ENCODE measurements at regions not wholly inside any gene's neighbourhood (a gene's known extent, or its start where the extent isn't known, plus 50 kb on each side); places are given as distances from the start of the nearest gene placed in this dataset.

DNA sequence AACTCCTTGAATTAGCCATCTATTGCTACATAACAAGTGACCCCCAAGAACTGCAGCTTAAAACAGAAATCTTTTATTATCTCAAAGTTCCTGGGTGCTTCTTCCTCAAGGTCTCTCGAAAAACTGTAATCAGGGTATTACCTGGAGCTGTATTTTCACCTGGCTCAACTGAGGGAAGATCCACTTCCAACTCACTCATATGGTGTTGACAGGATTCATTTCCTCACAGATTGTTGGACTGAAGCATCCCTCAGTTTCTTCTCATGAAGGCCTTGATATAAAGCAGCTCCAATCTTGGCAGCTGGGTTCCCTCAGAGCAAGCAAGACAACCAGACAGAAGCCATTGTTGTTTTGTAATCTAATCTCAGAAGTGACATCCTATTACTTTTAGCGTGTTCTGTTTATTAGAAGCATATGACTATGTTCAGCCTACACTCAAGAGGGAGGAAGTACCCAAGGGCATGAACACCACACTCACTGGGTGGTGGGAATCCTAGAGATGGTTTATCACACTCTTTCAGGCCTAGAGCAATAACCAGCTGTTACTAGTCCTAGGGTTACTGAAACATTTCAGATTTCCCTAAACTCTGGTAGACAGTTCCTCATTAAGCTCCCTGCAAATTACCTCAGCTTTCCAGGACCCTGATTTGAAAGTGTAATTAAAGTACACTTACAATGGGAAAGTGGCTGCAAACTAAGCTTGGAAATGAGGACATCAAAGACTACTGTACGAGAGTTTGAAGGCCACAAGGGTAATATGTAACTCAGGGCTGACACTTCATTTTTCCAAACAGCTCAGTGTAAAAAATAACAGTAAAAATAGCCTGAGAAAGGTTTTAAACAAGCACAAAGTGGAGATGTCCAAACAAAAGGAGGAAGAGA lies 222.2 kb downstream of the SEC23A start (continued):
- TF ChIP-seq, protein P1, sequence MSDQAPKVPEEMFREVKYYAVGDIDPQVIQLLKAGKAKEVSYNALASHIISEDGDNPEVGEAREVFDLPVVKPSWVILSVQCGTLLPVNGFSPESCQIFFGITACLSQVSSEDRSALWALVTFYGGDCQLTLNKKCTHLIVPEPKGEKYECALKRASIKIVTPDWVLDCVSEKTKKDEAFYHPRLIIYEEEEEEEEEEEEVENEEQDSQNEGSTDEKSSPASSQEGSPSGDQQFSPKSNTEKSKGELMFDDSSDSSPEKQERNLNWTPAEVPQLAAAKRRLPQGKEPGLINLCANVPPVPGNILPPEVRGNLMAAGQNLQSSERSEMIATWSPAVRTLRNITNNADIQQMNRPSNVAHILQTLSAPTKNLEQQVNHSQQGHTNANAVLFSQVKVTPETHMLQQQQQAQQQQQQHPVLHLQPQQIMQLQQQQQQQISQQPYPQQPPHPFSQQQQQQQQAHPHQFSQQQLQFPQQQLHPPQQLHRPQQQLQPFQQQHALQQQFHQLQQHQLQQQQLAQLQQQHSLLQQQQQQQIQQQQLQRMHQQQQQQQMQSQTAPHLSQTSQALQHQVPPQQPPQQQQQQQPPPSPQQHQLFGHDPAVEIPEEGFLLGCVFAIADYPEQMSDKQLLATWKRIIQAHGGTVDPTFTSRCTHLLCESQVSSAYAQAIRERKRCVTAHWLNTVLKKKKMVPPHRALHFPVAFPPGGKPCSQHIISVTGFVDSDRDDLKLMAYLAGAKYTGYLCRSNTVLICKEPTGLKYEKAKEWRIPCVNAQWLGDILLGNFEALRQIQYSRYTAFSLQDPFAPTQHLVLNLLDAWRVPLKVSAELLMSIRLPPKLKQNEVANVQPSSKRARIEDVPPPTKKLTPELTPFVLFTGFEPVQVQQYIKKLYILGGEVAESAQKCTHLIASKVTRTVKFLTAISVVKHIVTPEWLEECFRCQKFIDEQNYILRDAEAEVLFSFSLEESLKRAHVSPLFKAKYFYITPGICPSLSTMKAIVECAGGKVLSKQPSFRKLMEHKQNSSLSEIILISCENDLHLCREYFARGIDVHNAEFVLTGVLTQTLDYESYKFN (CRISPR knock-in tag; conservative IDR thresholded peaks at IDR 0.05): peak; percentile 78
- TF ChIP-seq DR1 (CRISPR knock-in tag; IDR thresholded peaks at IDR 0.05) (no peak), ZSCAN9 (CRISPR knock-in tag; IDR thresholded peaks at IDR 0.05; ENCODE audit: borderline replicate concordance) (no peak), ZNF737 (CRISPR knock-in tag; IDR thresholded peaks at IDR 0.05; ENCODE audit: borderline replicate concordance) (no peak), ZNF766 (CRISPR knock-in tag; IDR thresholded peaks at IDR 0.05; ENCODE audit: borderline replicate concordance) (no peak), ZNF878 (CRISPR knock-in tag; IDR thresholded peaks at IDR 0.05) (no peak), NPAS2 (CRISPR knock-in tag; IDR thresholded peaks at IDR 0.05; ENCODE audit: borderline replicate concordance) (no peak), IRF2 (CRISPR knock-in tag; IDR thresholded peaks at IDR 0.05) (peak; percentile 37; the same call in 1 of the 2 replicates), SALL1 (CRISPR knock-in tag; IDR thresholded peaks at IDR 0.05) (no peak), RFXAP (CRISPR knock-in tag; IDR thresholded peaks at IDR 0.05; ENCODE audit: borderline replicate concordance) (no peak), ZBTB7A (CRISPR knock-in tag; IDR thresholded peaks at IDR 0.05) (no peak), BRD4 (CRISPR knock-in tag; IDR thresholded peaks at IDR 0.05) (no peak), MIER2 (CRISPR knock-in tag; IDR thresholded peaks at IDR 0.05) (no peak), HMG20B (CRISPR knock-in tag; conservative IDR thresholded peaks at IDR 0.05) (no peak), MEIS1 (CRISPR knock-in tag; IDR thresholded peaks at IDR 0.05; ENCODE audit: borderline replicate concordance) (no peak), ZBTB7B (CRISPR knock-in tag; IDR thresholded peaks at IDR 0.05) (no peak)
- TF ChIP-seq, protein P2, sequence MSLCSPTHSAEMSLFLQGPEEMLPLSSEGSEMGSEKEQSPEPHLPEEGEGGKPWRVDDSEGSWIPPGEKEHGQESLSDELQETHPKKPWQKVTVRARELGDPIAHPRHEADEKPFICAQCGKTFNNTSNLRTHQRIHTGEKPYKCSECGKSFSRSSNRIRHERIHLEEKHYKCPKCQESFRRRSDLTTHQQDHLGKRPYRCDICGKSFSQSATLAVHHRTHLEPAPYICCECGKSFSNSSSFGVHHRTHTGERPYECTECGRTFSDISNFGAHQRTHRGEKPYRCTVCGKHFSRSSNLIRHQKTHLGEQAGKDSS (CRISPR knock-in tag; IDR thresholded peaks at IDR 0.05; ENCODE audit: borderline replicate concordance, low read depth): no peak
- TF ChIP-seq, protein P3, sequence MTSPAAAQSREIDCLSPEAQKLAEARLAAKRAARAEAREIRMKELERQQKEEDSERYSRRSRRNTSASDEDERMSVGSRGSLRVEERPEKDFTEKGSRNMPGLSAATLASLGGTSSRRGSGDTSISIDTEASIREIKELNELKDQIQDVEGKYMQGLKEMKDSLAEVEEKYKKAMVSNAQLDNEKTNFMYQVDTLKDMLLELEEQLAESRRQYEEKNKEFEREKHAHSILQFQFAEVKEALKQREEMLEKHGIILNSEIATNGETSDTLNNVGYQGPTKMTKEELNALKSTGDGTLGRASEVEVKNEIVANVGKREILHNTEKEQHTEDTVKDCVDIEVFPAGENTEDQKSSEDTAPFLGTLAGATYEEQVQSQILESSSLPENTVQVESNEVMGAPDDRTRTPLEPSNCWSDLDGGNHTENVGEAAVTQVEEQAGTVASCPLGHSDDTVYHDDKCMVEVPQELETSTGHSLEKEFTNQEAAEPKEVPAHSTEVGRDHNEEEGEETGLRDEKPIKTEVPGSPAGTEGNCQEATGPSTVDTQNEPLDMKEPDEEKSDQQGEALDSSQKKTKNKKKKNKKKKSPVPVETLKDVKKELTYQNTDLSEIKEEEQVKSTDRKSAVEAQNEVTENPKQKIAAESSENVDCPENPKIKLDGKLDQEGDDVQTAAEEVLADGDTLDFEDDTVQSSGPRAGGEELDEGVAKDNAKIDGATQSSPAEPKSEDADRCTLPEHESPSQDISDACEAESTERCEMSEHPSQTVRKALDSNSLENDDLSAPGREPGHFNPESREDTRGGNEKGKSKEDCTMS (CRISPR knock-in tag; conservative IDR thresholded peaks at IDR 0.05): no peak
- TF ChIP-seq, protein P4, sequence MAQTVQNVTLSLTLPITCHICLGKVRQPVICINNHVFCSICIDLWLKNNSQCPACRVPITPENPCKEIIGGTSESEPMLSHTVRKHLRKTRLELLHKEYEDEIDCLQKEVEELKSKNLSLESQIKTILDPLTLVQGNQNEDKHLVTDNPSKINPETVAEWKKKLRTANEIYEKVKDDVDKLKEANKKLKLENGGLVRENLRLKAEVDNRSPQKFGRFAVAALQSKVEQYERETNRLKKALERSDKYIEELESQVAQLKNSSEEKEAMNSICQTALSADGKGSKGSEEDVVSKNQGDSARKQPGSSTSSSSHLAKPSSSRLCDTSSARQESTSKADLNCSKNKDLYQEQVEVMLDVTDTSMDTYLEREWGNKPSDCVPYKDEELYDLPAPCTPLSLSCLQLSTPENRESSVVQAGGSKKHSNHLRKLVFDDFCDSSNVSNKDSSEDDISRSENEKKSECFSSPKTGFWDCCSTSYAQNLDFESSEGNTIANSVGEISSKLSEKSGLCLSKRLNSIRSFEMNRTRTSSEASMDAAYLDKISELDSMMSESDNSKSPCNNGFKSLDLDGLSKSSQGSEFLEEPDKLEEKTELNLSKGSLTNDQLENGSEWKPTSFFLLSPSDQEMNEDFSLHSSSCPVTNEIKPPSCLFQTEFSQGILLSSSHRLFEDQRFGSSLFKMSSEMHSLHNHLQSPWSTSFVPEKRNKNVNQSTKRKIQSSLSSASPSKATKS (CRISPR knock-in tag; IDR thresholded peaks at IDR 0.05): no peak
- TF ChIP-seq, protein P5, sequence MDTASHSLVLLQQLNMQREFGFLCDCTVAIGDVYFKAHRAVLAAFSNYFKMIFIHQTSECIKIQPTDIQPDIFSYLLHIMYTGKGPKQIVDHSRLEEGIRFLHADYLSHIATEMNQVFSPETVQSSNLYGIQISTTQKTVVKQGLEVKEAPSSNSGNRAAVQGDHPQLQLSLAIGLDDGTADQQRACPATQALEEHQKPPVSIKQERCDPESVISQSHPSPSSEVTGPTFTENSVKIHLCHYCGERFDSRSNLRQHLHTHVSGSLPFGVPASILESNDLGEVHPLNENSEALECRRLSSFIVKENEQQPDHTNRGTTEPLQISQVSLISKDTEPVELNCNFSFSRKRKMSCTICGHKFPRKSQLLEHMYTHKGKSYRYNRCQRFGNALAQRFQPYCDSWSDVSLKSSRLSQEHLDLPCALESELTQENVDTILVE (CRISPR knock-in tag; IDR thresholded peaks at IDR 0.05): 0 out of 2 replicates have a peak, but pooled peaks have one; percentile 53

Measured in HepG2 (cell line).